Brain microvascular endothelial cell (primary cell): ENCODE measurements at regions not wholly inside any gene's neighbourhood (a gene's known extent, or its start where the extent isn't known, plus 50 kb on each side); places are given as distances from the start of the nearest gene placed in this dataset.

Experiments used
- DNase-seq: peaks from one replicate; pipeline ENCODE4 v3.0.0-alpha.2; 2020
- H3K27ac ChIP-seq: fragments of 250-450 bp; sonication (Bioruptor Pico); 2 replicates; pipeline ENCODE4 v1.5.1; 2020; ENCODE audit warnings: mild to moderate bottlenecking, moderate library complexity
- H3K27me3 ChIP-seq: fragments of 250-450 bp; sonication (Bioruptor Pico); replicated peaks from 2 replicates; pipeline ENCODE4 v1.5.1; 2020; ENCODE audit warnings: mild to moderate bottlenecking
- H3K36me3 ChIP-seq: fragments of 250-450 bp; sonication (Bioruptor Pico); replicated peaks from 2 replicates; pipeline ENCODE4 v1.5.1; 2020; ENCODE audit warnings: mild to moderate bottlenecking
- H3K4me3 ChIP-seq: 2 replicates; pipeline ENCODE4 v1.5.1; 2011; ENCODE audit warnings: low read depth, mild to moderate bottlenecking, control low read depth, low read length, moderate library complexity
- in situ Hi-C: cut with HindIII; loops from 2 replicates; pipeline ENCODE4 v1.10.0; 2017; ENCODE audit warnings: low sequenced_read_pairs, low pct_ligation_motif_present
- TF ChIP-seq, protein P1 (sequence below): IDR thresholded peaks from 2 replicates; pipeline ENCODE4 v1.5.1; 2011; ENCODE audit warnings: low read depth, mild to moderate bottlenecking, moderate library complexity, low read length, control low read depth, inconsistent platforms; ENCODE audit errors: missing control alignments

DNA sequence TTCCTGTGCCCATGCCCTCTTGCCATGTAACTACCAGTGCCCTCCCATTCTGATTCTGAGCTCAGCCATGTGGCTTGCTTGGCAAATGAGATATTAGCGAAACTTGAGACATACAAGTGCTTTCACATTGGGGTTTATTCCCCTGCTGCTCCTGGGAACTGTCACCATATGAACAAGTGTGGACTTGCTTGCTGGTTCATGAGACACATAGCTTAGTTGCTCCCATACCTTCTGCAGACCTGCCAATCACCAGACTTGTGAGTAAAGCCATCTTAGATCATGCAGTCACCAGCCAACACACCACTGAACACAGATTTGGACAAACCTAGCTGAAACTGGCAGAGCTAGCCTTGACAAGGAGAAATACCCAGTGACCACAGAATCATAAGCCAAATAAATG is 155.1 kb downstream of the SS18 start:
- TF ChIP-seq, protein P1, sequence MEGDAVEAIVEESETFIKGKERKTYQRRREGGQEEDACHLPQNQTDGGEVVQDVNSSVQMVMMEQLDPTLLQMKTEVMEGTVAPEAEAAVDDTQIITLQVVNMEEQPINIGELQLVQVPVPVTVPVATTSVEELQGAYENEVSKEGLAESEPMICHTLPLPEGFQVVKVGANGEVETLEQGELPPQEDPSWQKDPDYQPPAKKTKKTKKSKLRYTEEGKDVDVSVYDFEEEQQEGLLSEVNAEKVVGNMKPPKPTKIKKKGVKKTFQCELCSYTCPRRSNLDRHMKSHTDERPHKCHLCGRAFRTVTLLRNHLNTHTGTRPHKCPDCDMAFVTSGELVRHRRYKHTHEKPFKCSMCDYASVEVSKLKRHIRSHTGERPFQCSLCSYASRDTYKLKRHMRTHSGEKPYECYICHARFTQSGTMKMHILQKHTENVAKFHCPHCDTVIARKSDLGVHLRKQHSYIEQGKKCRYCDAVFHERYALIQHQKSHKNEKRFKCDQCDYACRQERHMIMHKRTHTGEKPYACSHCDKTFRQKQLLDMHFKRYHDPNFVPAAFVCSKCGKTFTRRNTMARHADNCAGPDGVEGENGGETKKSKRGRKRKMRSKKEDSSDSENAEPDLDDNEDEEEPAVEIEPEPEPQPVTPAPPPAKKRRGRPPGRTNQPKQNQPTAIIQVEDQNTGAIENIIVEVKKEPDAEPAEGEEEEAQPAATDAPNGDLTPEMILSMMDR, result no peak
- Histone ChIP-seq H3K4me3 (no peak overlapping the region), H3K27ac (no peak overlapping the region), H3K36me3 (no peaks in the 10 kb centered on the region), H3K27me3 (no peaks in the 10 kb centered on the region)
- DNase-seq, result no peak
- in situ Hi-C loops, result no loop called here

DNA sequence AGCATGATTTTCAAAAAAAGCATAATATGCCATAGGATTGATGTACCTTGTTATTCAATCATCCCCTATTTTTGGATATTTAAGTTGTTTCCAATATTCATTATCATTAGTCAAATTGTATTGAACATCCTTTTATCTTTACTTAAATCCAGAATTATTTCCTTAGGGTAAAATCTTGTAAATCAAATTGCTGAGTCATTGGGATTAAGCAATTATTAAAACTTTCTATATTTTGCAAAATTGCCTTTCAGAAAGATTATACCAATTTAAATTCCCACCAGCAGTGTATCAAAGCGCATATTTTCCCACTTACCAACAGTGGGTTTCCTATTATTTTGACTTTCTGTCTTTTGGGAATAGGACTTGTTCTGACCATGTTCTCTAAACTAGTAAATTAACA is 159.3 kb downstream of the SS18 start:
- no peaks in the 10 kb centered on the region for H3K36me3 ChIP-seq
- H3K27me3 ChIP-seq, result no peaks in the 10 kb centered on the region
- H3K27ac ChIP-seq, result no peak overlapping the region
- TF ChIP-seq, protein P1, result no peak
- in situ Hi-C loops, result no loop called here
- DNase-seq, result no peak
- no peak overlapping the region for H3K4me3 ChIP-seq

DNA sequence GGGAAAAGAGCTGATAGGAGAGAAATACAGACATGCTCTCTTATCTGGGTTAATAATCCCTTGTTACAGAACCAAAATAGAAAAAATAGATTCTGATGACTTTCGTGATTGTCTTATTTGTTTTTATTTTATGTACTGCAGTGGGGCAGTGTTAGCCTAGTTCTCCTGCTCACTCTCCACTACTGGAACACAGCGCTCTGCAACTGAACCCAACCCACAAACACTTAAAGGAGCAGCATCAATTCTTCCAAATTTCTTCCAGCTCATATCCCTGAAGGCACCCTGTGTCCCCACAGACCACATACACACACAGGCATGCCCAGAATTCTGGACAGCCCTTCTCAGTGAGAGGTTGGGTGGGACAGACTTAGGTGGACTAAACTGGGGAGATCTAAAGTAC is 160.6 kb downstream of the SS18 start:
- no peak overlapping the region for H3K27ac ChIP-seq
- H3K27me3 ChIP-seq, result no peaks in the 10 kb centered on the region
- DNase-seq, result no peak
- no peaks in the 10 kb centered on the region for H3K36me3 ChIP-seq
- TF ChIP-seq, protein P1, result no peak
- H3K4me3 ChIP-seq, result no peak overlapping the region
- in situ Hi-C loops, result no loop called here

DNA sequence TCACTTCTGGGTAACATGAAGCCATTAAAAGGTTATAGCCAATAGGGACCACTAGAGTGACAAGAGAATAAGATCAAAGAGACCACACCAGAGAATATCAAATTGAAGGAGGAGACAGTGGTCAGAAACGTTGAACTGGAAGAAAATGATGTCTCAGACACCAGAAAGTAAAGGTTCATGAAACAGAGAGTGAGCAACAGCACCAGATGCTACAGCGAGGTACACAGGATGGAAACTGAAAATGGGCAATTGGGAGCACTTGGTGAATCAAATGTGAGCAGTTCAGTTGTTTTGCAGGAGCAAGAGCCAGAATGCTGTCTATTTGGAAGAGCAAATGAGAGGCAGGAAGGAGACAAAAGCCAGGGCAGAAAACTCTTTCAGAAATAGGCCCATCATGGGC is 162.6 kb downstream of the SS18 start:
- Histone ChIP-seq H3K27ac (no peak overlapping the region), H3K27me3 (no peaks in the 10 kb centered on the region), H3K4me3 (no peak overlapping the region), H3K36me3 (no peaks in the 10 kb centered on the region)
- TF ChIP-seq, protein P1, result no peak
- in situ Hi-C loops, result no loop called here
- DNase-seq, result no peak

DNA sequence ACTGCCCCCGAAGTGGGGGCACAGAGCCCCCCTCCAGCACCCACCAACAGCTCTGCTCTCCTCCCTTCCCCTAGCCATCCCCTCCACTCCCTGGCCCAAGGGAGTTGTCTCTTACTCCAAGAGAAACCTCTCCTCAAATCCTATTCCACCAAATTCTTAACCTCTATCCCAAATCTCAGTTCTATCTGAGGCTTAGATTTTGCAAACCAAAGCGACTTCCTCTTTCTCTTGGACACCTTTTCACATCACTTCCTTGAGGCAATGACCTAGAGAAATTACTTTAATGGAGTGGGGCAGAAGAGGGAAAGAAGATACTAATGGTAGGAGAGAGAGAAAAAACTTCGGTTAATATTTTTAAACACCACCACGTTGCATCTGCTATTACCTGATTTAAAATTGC is 167.2 kb downstream of the SS18 start:
- TF ChIP-seq, protein P1, result no peak
- no peaks in the 10 kb centered on the region for H3K27me3 ChIP-seq
- no peak overlapping the region for H3K27ac ChIP-seq
- in situ Hi-C loops, result no loop called here
- DNase-seq, result no peak
- H3K4me3 ChIP-seq, result no peak overlapping the region
- H3K36me3 ChIP-seq, result no peaks in the 10 kb centered on the region

DNA sequence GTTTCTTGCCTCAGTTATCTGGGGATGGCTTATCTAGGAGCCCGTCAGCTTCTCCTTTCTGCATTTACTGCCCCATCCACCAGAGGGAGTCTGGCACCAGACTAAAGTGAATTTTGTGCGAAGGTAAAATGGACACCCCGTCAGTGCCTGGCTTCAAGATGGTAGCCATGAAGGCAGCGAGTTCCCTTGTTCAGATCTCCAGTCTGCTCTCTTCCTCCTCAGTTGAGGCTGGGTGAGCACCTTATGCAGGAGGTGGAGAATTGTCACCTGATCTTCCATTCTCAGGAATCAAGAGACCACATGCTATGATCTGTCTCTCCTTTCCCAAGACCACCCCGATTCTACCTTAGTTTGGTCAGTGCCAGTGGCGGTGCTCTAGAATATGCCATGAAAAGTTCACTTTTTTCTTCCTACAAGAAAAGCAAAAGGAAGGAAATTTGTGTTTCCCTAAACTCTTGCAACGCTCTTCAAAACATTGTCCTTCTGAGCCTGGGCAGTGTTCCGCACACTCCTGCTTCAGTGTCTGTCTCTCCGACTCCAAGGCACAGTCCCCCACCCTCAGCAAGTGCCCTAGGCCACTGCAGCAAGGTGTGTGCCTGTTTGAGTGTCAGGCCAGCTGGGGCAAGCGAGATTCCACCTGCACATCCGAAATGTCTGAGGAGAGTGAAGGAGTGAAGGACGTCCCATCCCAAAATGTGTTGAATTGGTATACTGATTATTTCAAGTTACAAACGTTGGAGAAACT is 168.6 kb downstream of the SS18 start:
- no peak overlapping the region for H3K4me3 ChIP-seq
- H3K27me3 ChIP-seq, result no peaks in the 10 kb centered on the region
- DNase-seq, result peak; percentile 22
- no peak overlapping the region for H3K27ac ChIP-seq
- in situ Hi-C loops, result no loop called here
- H3K36me3 ChIP-seq, result no peaks in the 10 kb centered on the region
- TF ChIP-seq, protein P1, result peak; percentile 73
